ENCODE measurements at regions not wholly inside any gene's neighbourhood (a gene's known extent, or its start where the extent isn't known, plus 50 kb on each side); places are given as distances from the start of the nearest gene placed in this dataset.
A peak's percentile ranks its signal among the peaks of the same experiment; 100 is the strongest.
"Not testable (repeated sequence)": the region's sequence is repeated elsewhere in the genome, so short reads cannot be mapped to it uniquely, and the experiment has no call there.

DNA sequence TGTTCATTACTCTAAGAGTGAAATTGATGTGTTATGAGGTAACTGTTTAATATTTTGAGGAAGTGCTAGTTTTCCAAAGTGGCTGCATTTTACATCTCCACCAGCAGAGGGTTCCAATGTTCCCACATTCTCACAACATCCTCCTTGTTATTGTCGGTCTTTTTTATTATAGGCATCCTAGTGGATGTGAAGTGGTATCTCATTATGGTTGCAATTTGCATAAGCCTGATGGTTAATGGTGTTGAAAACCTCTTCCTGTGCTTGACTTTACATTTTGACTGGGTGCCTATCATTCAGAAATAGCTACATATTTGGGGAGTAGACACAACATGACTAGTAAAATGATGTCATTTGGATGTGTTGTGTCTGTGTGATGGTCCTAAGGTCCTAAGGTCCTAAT lies 143.6 kb downstream of the MRPS30 start:
- TF ChIP-seq EZH2 (IDR thresholded peaks at IDR 0.05; ENCODE audit: low read length, missing control alignments) = no peak
- TF ChIP-seq, protein P1, sequence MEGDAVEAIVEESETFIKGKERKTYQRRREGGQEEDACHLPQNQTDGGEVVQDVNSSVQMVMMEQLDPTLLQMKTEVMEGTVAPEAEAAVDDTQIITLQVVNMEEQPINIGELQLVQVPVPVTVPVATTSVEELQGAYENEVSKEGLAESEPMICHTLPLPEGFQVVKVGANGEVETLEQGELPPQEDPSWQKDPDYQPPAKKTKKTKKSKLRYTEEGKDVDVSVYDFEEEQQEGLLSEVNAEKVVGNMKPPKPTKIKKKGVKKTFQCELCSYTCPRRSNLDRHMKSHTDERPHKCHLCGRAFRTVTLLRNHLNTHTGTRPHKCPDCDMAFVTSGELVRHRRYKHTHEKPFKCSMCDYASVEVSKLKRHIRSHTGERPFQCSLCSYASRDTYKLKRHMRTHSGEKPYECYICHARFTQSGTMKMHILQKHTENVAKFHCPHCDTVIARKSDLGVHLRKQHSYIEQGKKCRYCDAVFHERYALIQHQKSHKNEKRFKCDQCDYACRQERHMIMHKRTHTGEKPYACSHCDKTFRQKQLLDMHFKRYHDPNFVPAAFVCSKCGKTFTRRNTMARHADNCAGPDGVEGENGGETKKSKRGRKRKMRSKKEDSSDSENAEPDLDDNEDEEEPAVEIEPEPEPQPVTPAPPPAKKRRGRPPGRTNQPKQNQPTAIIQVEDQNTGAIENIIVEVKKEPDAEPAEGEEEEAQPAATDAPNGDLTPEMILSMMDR (conservative IDR thresholded peaks at IDR 0.05 in 1 of 2, IDR thresholded peaks at IDR 0.05 in 1 of 2; ENCODE audit: low read depth in 1 of 2, low read length in 2 of 2) = peak; percentile 60 to 70
- Histone ChIP-seq H3K4me1 (ENCODE audit: control insufficient read depth, extremely low read depth, insufficient read depth, low read length) (no peaks in the 10 kb centered on the region), H2AFZ (ENCODE audit: low read length) (no peak overlapping the region), H3K9me3 (ENCODE audit: control insufficient read depth, insufficient read depth, low read depth, low read length) (no peaks in the 10 kb centered on the region), H3K27ac (ENCODE audit: insufficient read depth, low read length) (no peak overlapping the region), H3K36me3 (ENCODE audit: control insufficient read depth, insufficient read depth, low read length) (no peaks in the 10 kb centered on the region), H3K27me3 (ENCODE audit: control insufficient read depth, insufficient read depth, low read length) (no peaks in the 10 kb centered on the region), H3K9ac (ENCODE audit: insufficient read depth, low read length) (no peak overlapping the region), H4K20me1 (ENCODE audit: control insufficient read depth, extremely low read depth, insufficient read depth, low read length) (no peaks in the 10 kb centered on the region), H3K4me3 (replicated peaks in 1 of 4; ENCODE audit: control extremely low read depth in 1 of 4, insufficient read depth in 1 of 4, low read depth in 3 of 4, low read length in 4 of 4) (no peak overlapping the region), H3K79me2 (ENCODE audit: control insufficient read depth, insufficient read depth, low read length) (no peaks in the 10 kb centered on the region), H3K4me2 (ENCODE audit: extremely low read depth, insufficient read depth, low read length) (no peak overlapping the region)
- DNase-seq (ENCODE audit: low read depth in 2 of 2) = peak; percentile 20 to 26

DNA sequence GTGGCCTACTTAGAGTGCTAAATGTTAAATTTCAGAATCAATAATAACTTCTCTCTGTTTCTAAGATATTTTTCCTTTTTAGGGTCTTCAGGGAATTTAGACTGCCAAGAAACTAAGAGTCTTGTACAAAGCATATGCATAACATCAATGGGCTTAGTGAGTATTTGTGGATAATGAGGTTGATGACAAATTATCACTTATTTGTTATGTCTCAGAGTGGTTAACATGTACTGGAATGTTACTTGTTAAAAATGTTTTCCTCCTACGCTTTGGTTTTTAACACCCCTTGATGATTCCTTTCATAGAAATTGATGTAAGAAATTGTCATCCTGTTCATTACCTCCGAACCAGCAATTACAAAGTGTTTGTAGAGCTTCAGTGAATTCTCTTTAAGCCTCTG lies 144.3 kb downstream of the MRPS30 start:
- H3K79me2 ChIP-seq (ENCODE audit: control insufficient read depth, insufficient read depth, low read length) = no peaks in the 10 kb centered on the region
- H3K36me3 ChIP-seq (ENCODE audit: control insufficient read depth, insufficient read depth, low read length) = no peaks in the 10 kb centered on the region
- H4K20me1 ChIP-seq (ENCODE audit: control insufficient read depth, extremely low read depth, insufficient read depth, low read length) = no peaks in the 10 kb centered on the region
- H3K4me3 ChIP-seq (replicated peaks in 1 of 4; ENCODE audit: control extremely low read depth in 1 of 4, insufficient read depth in 1 of 4, low read depth in 3 of 4, low read length in 4 of 4) = no peak overlapping the region
- TF ChIP-seq, protein P1 (conservative IDR thresholded peaks at IDR 0.05 in 1 of 2, IDR thresholded peaks at IDR 0.05 in 1 of 2; ENCODE audit: low read depth in 1 of 2, low read length in 2 of 2) = no peak
- no peak for TF ChIP-seq EZH2 (IDR thresholded peaks at IDR 0.05; ENCODE audit: low read length, missing control alignments)
- no peaks in the 10 kb centered on the region for H3K4me1 ChIP-seq (ENCODE audit: control insufficient read depth, extremely low read depth, insufficient read depth, low read length)
- DNase-seq (ENCODE audit: low read depth in 2 of 2) = no peak
- no peak overlapping the region for H3K4me2 ChIP-seq (ENCODE audit: extremely low read depth, insufficient read depth, low read length)
- H3K27ac ChIP-seq (ENCODE audit: insufficient read depth, low read length) = no peak overlapping the region
- no peak overlapping the region for H2AFZ ChIP-seq (ENCODE audit: low read length)
- H3K9ac ChIP-seq (ENCODE audit: insufficient read depth, low read length) = no peak overlapping the region
- no peaks in the 10 kb centered on the region for H3K9me3 ChIP-seq (ENCODE audit: control insufficient read depth, insufficient read depth, low read depth, low read length)
- H3K27me3 ChIP-seq (ENCODE audit: control insufficient read depth, insufficient read depth, low read length) = no peaks in the 10 kb centered on the region

DNA sequence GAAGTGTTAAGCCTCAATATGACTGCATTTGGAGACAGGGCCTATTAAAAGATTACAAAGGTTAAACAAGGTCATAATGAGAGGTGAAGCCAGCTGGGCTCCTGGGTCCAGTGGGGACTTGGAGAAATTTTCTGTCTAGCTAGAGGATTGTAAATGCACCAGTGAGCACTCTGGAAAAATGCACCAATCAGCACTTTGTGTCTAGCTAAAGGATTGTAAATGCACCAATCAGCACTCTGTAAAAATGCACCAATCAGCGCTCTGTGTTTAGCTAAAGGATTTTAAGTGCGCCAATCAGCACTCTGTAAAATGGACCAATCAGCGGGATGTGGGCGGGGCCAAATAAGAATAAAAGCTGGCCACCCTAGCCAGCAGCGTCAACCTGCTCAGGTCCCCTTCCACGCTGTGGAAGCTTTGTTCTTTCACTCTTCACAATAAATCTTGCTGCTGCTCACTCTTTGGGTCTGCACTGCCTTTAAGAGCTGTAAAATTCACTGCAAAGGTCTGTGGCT lies 150.3 kb downstream of the MRPS30 start:
- H2AFZ ChIP-seq (ENCODE audit: low read length); H3K4me2 ChIP-seq (ENCODE audit: extremely low read depth, insufficient read depth, low read length); H3K27ac ChIP-seq (ENCODE audit: insufficient read depth, low read length); H3K4me1 ChIP-seq (ENCODE audit: control insufficient read depth, extremely low read depth, insufficient read depth, low read length); H3K27me3 ChIP-seq (ENCODE audit: control insufficient read depth, insufficient read depth, low read length); H4K20me1 ChIP-seq (ENCODE audit: control insufficient read depth, extremely low read depth, insufficient read depth, low read length); H3K36me3 ChIP-seq (ENCODE audit: control insufficient read depth, insufficient read depth, low read length); DNase-seq (ENCODE audit: low read depth in 2 of 2); H3K4me3 ChIP-seq (replicated peaks in 1 of 4; ENCODE audit: control extremely low read depth in 1 of 4, insufficient read depth in 1 of 4, low read depth in 3 of 4, low read length in 4 of 4); H3K9me3 ChIP-seq (ENCODE audit: control insufficient read depth, insufficient read depth, low read depth, low read length); H3K79me2 ChIP-seq (ENCODE audit: control insufficient read depth, insufficient read depth, low read length); H3K9ac ChIP-seq (ENCODE audit: insufficient read depth, low read length): not testable (repeated sequence)
